H9 (cell line): ENCODE measurements at regions not wholly inside any gene's neighbourhood (a gene's known extent, or its start where the extent isn't known, plus 50 kb on each side); places are given as distances from the start of the nearest gene placed in this dataset.

Experiments
- DNase-seq: peaks from one replicate; pipeline ENCODE4 v3.0.0-alpha.2; 2017
- H2AFZ ChIP-seq: one replicate; pipeline ENCODE4 v1.6.1; 2013; ENCODE audit warnings: mild to moderate bottlenecking, low read length, control low read depth, moderate library complexity
- H2AK5ac ChIP-seq: 2 replicates; pipeline ENCODE4 v1.6.1; 2013; ENCODE audit warnings: low read length, control low read depth, mixed read lengths; ENCODE audit not compliant: insufficient read length
- H2BK120ac ChIP-seq: one replicate; pipeline ENCODE4 v1.6.1; 2013; ENCODE audit warnings: low read depth, mild to moderate bottlenecking, low read length, control low read depth, inconsistent platforms; ENCODE audit not compliant: poor library complexity, severe bottlenecking
- H2BK12ac ChIP-seq: 2 replicates; pipeline ENCODE4 v1.6.1; 2013; ENCODE audit warnings: low read length, control low read depth, mixed read lengths, low read depth; ENCODE audit not compliant: insufficient read length
- H2BK15ac ChIP-seq: 2 replicates; pipeline ENCODE4 v1.6.1; 2013; ENCODE audit warnings: low read depth, low read length, control low read depth
- H2BK20ac ChIP-seq: one replicate; pipeline ENCODE4 v1.6.1; 2013; ENCODE audit warnings: low read depth, mild to moderate bottlenecking, low read length, control low read depth, inconsistent platforms; ENCODE audit not compliant: poor library complexity, severe bottlenecking
- H2BK5ac ChIP-seq: 2 replicates; pipeline ENCODE4 v1.6.1; 2013; ENCODE audit warnings: low read length, control low read depth, mixed read lengths; ENCODE audit not compliant: insufficient read length
- H3K14ac ChIP-seq: 2 replicates; pipeline ENCODE4 v1.6.1; 2013; ENCODE audit warnings: low read length, control low read depth; ENCODE audit not compliant: insufficient read depth
- H3K18ac ChIP-seq: 2 replicates; pipeline ENCODE4 v1.6.1; 2013; ENCODE audit warnings: low read depth, mild to moderate bottlenecking, mixed read lengths, low read length, control low read depth; ENCODE audit not compliant: insufficient read length
- H3K23ac ChIP-seq: 2 replicates; pipeline ENCODE4 v1.6.1; 2013; ENCODE audit warnings: low read length, control low read depth, mixed read lengths, low read depth; ENCODE audit not compliant: insufficient read length
- H3K23me2 ChIP-seq: 2 replicates; pipeline ENCODE4 v1.6.1; 2013; ENCODE audit warnings: low read depth, mild to moderate bottlenecking, mixed read lengths, low read length, control low read depth; ENCODE audit not compliant: insufficient read length, poor library complexity, severe bottlenecking
- H3K27ac ChIP-seq: 2 replicates; pipeline ENCODE4 v1.5.1; 2013; ENCODE audit warnings: low read length, control low read depth, mixed read lengths, low read depth; ENCODE audit not compliant: insufficient read length
- H3K27me3 ChIP-seq: 2 replicates; pipeline ENCODE4 v1.6.1; 2013; ENCODE audit warnings: low read length, control low read depth, inconsistent platforms; ENCODE audit not compliant: insufficient read depth
- H3K4ac ChIP-seq: 2 replicates; pipeline ENCODE4 v1.6.1; 2013; ENCODE audit warnings: low read depth, mild to moderate bottlenecking, control low read depth, inconsistent platforms, low read length, moderate library complexity
- H3K4me1 ChIP-seq: 2 replicates; pipeline ENCODE4 v1.6.1; 2013; ENCODE audit warnings: low read length, control low read depth, inconsistent platforms; ENCODE audit not compliant: insufficient read depth
- H3K4me2 ChIP-seq: 2 replicates; pipeline ENCODE4 v1.6.1; 2013; ENCODE audit warnings: low read length, control low read depth, mixed read lengths; ENCODE audit not compliant: insufficient read length, insufficient read depth
- H3K56ac ChIP-seq: 2 replicates; pipeline ENCODE4 v1.6.1; 2013; ENCODE audit warnings: low read depth, mild to moderate bottlenecking, mixed read lengths, low read length, control low read depth; ENCODE audit not compliant: insufficient read length
- H3K79me1 ChIP-seq: 2 replicates; pipeline ENCODE4 v1.6.1; 2013; ENCODE audit warnings: low read depth, mild to moderate bottlenecking, moderate library complexity, low read length, control low read depth, inconsistent platforms; ENCODE audit not compliant: insufficient read depth, poor library complexity, severe bottlenecking
- H3K79me2 ChIP-seq: 2 replicates; pipeline ENCODE4 v1.6.1; 2013; ENCODE audit warnings: low read length, control low read depth, inconsistent platforms; ENCODE audit not compliant: insufficient read depth
- H3K9ac ChIP-seq: 2 replicates; pipeline ENCODE4 v1.6.1; 2013; ENCODE audit warnings: low read length, control low read depth, mixed read lengths; ENCODE audit not compliant: insufficient read length; ENCODE audit errors: extremely low read depth
- H3K9me3 ChIP-seq: one replicate; pipeline ENCODE4 v1.6.1; 2013; ENCODE audit warnings: low read depth, low read length, inconsistent platforms; ENCODE audit not compliant: control insufficient read depth
- H3T11ph ChIP-seq: one replicate; pipeline ENCODE4 v1.6.1; 2013; ENCODE audit warnings: mild to moderate bottlenecking, low read length, control low read depth, inconsistent platforms
- H4K20me1 ChIP-seq: one replicate; pipeline ENCODE4 v1.6.1; 2013; ENCODE audit not compliant: control insufficient read depth, insufficient read length, insufficient read depth
- H4K5ac ChIP-seq: 2 replicates; pipeline ENCODE4 v1.6.1; 2013; ENCODE audit warnings: low read depth, mild to moderate bottlenecking, mixed read lengths, low read length, control low read depth; ENCODE audit not compliant: insufficient read length
- H4K8ac ChIP-seq: replicated peaks from 2 replicates; pipeline ENCODE4 v1.6.1; 2013; ENCODE audit warnings: low read length, control low read depth, mixed read lengths, low read depth; ENCODE audit not compliant: insufficient read length
- H4K91ac ChIP-seq: 2 replicates; pipeline ENCODE4 v1.6.1; 2013; ENCODE audit warnings: low read depth, mild to moderate bottlenecking, moderate library complexity, mixed read lengths, low read length, control low read depth; ENCODE audit not compliant: insufficient read length
- H3K27ac Mint-ChIP-seq, 3 experiments: 2 replicates in 2 of 3; 3 replicates in 1 of 3; pipeline ENCODE4 v1.8.0; 2020 to 2021; ENCODE audit warnings: mixed read lengths in 3 of 3, mild to moderate bottlenecking in 1 of 3, moderate library complexity in 1 of 3
- H3K27me3 Mint-ChIP-seq: 2 replicates; pipeline ENCODE4 v1.8.0; 2021; ENCODE audit warnings: low read depth, mild to moderate bottlenecking, moderate library complexity, mixed read lengths
- H3K36me3 Mint-ChIP-seq, 3 experiments: 2 replicates in 2 of 3; 3 replicates in 1 of 3; pipeline ENCODE4 v1.8.0; 2020 to 2021; ENCODE audit warnings: low read depth in 3 of 3, mixed read lengths in 3 of 3; ENCODE audit not compliant: insufficient read depth in 1 of 3
- H3K4me1 Mint-ChIP-seq, 2 experiments: 2 replicates each; pipeline ENCODE4 v1.8.0; 2020; ENCODE audit warnings: mixed read lengths in 2 of 2
- H3K4me3 Mint-ChIP-seq, 2 experiments: 2 replicates in 1 of 2; 3 replicates in 1 of 2; pipeline ENCODE4 v1.8.0; 2020 to 2021; ENCODE audit warnings: mild to moderate bottlenecking in 2 of 2, mixed read lengths in 2 of 2, moderate library complexity in 1 of 2
- H3K9me3 Mint-ChIP-seq, 2 experiments: 2 replicates in 1 of 2; 3 replicates in 1 of 2; pipeline ENCODE4 v1.8.0; 2020; ENCODE audit warnings: mild to moderate bottlenecking in 2 of 2, mixed read lengths in 2 of 2, moderate library complexity in 1 of 2
- CTCF ChIP-seq: fragments of 200-600 bp; sonication (generic); conservative IDR thresholded peaks from 3 replicates; pipeline ENCODE4 v1.8.0; 2021; ENCODE audit warnings: antibody characterized with exemption, mild to moderate bottlenecking

GRCh38 chr1:77624102-77624501 is 58.4 kb downstream of the ZZZ3 start:
- no peaks in the 10 kb centered on the region for H3K4me1 ChIP-seq
- H3K79me1 ChIP-seq, result no peaks in the 10 kb centered on the region
- H2BK15ac ChIP-seq, result no peak overlapping the region
- Mint-ChIP-seq H3K27ac (peak overlapping the region in 2 of 3 experiments; percentile 9 to 63; a peak in 2 of 7 replicates), H3K4me1 (no peaks in the 10 kb centered on the region), H3K27me3 (no peaks in the 10 kb centered on the region), H3K36me3 (peaks cover 26 to 40% (median 37%) of the 10 kb centered on the region in 3 experiments), H3K4me3 (no peak overlapping the region), H3K9me3 (peaks cover 6 to 11% of the 10 kb centered on the region in 2 experiments; a peak in 4 of 5 replicates)
- H3K14ac ChIP-seq, result no peak overlapping the region
- H4K5ac ChIP-seq, result no peak overlapping the region
- H3K23ac ChIP-seq, result no peak overlapping the region
- H2BK120ac ChIP-seq, result no peak overlapping the region
- H4K91ac ChIP-seq, result no peak overlapping the region
- H3T11ph ChIP-seq, result no peak overlapping the region
- H3K9ac ChIP-seq, result no peak overlapping the region
- H4K20me1 ChIP-seq, result no peaks in the 10 kb centered on the region
- H3K56ac ChIP-seq, result no peak overlapping the region
- no peak overlapping the region for H3K18ac ChIP-seq
- no peak for TF ChIP-seq CTCF
- no peak overlapping the region for H3K27ac ChIP-seq
- no peaks in the 10 kb centered on the region for H3K23me2 ChIP-seq
- no peak overlapping the region for H2BK12ac ChIP-seq
- H3K4me2 ChIP-seq, result no peak overlapping the region
- no peaks in the 10 kb centered on the region for H3K9me3 ChIP-seq
- no peak overlapping the region for H2AK5ac ChIP-seq
- H4K8ac ChIP-seq, result no peak overlapping the region
- H3K79me2 ChIP-seq, result no peaks in the 10 kb centered on the region
- H2BK20ac ChIP-seq, result no peak overlapping the region
- no peak overlapping the region for H2BK5ac ChIP-seq
- H2AFZ ChIP-seq, result no peak overlapping the region
- no peak for DNase-seq
- H3K4ac ChIP-seq, result no peak overlapping the region
- no peaks in the 10 kb centered on the region for H3K27me3 ChIP-seq
